ENCODE measurements at regions not wholly inside any gene's neighbourhood (a gene's known extent, or its start where the extent isn't known, plus 50 kb on each side); places are given as distances from the start of the nearest gene placed in this dataset.

GRCh38 chr18:25946540-25946939 lies 143.9 kb downstream of the SS18 start:
- TF ChIP-seq CTCF (conservative IDR thresholded peaks at IDR 0.05 in 1 of 2, IDR thresholded peaks at IDR 0.05 in 1 of 2; ENCODE audit: low read depth in 1 of 2, low read length in 2 of 2): no peak
- TF ChIP-seq EZH2 (IDR thresholded peaks at IDR 0.05; ENCODE audit: low read length, missing control alignments): no peak
